PC-3 (cell line): ENCODE measurements at regions not wholly inside any gene's neighbourhood (a gene's known extent, or its start where the extent isn't known, plus 50 kb on each side); places are given as distances from the start of the nearest gene placed in this dataset.
"Not testable (repeated sequence)": the region's sequence is repeated elsewhere in the genome, so short reads cannot be mapped to it uniquely, and the experiment has no call there.

Experiments
- EZH2 ChIP-seq: fragments of 300-600 bp; sonication (generic); IDR thresholded peaks from one replicate; pipeline ENCODE4 v1.6.1; 2017; ENCODE audit warnings: antibody characterized with exemption, mild to moderate bottlenecking, low read length; ENCODE audit not compliant: unreplicated experiment
- EZH2phosphoT487 ChIP-seq: fragments of 300-600 bp; sonication (generic); IDR thresholded peaks from 2 replicates; pipeline ENCODE4 v1.6.1; 2018; ENCODE audit warnings: mild to moderate bottlenecking, antibody characterized with exemption, low read length, borderline replicate concordance
- TF ChIP-seq, protein P1 (sequence below): fragments of 300-600 bp; sonication (generic); conservative IDR thresholded peaks from 2 replicates; pipeline ENCODE4 v1.5.1; 2017; ENCODE audit warnings: antibody characterized with exemption, low read depth, mild to moderate bottlenecking, low read length

DNA sequence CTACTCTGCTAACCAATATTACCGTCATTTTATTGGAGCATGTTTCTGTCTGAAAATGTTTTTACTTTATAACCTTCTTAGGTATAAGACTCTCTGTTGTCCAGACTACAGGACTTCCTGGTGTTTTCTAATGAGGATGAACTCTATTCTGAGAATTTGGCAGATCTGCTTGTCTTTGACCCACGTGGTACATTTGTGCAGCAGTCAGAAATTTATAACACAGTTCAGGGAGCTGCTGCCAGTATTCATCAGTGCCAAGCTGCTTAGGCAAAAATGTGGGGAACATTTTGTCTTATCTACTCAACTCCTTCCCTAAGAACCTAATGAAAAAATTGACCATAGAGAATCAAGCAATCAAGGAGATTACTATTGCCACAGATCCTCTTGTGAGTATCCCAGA is 108.0 kb downstream of the OR4C45 start:
- TF ChIP-seq, protein P1, sequence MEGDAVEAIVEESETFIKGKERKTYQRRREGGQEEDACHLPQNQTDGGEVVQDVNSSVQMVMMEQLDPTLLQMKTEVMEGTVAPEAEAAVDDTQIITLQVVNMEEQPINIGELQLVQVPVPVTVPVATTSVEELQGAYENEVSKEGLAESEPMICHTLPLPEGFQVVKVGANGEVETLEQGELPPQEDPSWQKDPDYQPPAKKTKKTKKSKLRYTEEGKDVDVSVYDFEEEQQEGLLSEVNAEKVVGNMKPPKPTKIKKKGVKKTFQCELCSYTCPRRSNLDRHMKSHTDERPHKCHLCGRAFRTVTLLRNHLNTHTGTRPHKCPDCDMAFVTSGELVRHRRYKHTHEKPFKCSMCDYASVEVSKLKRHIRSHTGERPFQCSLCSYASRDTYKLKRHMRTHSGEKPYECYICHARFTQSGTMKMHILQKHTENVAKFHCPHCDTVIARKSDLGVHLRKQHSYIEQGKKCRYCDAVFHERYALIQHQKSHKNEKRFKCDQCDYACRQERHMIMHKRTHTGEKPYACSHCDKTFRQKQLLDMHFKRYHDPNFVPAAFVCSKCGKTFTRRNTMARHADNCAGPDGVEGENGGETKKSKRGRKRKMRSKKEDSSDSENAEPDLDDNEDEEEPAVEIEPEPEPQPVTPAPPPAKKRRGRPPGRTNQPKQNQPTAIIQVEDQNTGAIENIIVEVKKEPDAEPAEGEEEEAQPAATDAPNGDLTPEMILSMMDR = not testable (repeated sequence)
- not testable (repeated sequence) for TF ChIP-seq EZH2, EZH2phosphoT487
